GM19452 (cell line): ENCODE measurements at regions not wholly inside any gene's neighbourhood (a gene's known extent, or its start where the extent isn't known, plus 50 kb on each side); places are given as distances from the start of the nearest gene placed in this dataset.

ENCODE experiments used
- ATAC-seq: cut with Tn5 transposase; IDR thresholded peaks from one replicate; pipeline ENCODE4 v1.9.1; 2021; ENCODE audit not compliant: unreplicated experiment

DNA sequence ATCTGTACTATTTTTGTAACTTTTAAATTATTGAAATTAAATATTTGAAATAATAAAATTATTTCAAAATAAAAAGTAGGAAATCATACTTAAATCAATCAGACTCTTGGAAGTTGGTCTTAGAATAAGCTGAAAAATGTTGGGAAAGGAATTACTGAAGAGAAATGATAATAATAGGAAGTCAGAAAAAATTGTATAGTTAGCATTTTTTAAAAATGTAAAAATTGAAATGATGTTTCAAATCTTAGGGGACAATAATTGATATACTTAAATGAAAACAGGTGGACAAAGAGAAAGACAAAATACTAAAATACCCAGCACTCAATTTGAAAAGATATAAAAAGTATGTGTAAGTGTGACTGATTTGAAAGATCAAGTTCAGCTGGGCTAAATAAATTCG, 186.1 kb downstream of the BMP2 start:
- ATAC-seq, result no peak

DNA sequence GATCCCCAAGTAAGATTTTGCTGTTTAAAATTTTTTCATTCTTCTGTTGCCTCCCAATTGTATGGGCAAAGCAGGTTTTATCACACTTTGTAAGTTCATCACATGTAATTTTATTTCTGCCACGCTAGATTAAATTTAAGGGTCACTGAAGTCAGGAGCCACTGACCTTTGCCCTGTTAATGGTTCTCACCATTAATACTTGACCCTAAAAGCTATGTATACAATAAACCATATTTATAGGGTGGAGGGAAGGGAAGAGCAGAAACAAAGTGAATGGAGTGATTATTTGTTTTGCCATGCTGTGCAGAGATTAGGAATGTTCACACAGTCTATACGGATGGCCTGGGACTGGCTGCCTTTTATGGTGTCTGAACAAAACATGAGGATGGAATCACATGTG, 186.7 kb downstream of the BMP2 start:
- no peak for ATAC-seq

GRCh38 chr20:6956056-6956455, 188.6 kb downstream of the BMP2 start:
- ATAC-seq, result no peak

DNA sequence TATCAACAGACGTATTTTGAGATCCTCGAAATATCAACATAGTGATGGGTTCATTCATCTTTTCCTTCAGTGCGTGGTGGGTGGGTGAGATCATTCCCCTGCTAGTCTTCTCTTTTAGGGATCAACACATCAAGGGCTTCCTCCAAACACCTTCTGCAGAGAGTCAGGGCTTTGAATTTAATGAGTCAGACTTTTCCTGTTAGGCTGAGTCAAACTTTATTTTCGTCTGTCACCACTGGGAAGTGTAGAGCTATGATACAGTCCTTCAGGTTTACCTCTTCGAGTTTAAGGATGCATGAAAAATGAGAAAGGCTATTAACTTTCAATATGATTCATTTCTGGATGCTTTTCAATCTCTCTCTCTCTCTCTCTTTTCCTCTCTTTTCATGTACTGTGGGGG, 189.1 kb downstream of the BMP2 start:
- no peak for ATAC-seq

- no peak for ATAC-seq
These were observed 192.4 kb downstream of the BMP2 start for GRCh38 chr20:6959900-6960312.

DNA sequence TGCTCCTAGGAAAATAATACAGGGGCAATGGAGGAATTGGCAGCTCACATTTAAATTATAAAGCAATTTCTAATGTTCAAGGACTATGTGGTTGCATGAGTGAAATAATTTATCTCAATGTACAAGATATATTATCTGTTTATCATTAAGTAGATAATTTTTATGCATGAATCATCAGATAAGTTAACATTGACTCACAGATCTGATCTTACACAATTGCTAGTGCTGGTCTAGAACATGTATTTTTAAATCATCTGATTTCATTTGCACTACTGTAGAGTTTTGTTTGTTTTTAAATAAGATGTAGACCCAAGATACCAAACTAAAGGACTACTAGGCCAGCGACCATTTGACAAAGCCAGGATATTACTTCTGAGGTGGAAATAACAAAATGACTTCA, 199.2 kb downstream of the BMP2 start:
- ATAC-seq, result no peak

DNA sequence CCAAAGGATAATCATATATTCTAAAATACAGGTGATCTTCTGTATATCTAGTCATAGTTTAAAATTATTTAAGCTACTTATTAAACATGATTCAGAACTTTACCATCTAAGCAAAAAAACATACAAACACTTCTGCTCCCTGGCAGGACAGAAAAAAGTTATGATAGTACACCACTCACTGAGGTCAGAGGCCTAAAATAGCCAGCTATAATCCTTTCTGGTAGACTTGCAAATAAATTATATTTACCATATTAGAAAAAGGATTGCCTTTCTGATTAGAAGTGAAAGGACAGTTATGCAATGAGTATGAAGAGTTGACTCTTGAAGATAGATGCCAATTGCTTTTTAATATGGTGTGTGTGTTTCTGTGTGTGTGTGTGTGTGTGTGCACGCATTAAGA, 207.4 kb downstream of the BMP2 start:
- ATAC-seq, result no peak

DNA sequence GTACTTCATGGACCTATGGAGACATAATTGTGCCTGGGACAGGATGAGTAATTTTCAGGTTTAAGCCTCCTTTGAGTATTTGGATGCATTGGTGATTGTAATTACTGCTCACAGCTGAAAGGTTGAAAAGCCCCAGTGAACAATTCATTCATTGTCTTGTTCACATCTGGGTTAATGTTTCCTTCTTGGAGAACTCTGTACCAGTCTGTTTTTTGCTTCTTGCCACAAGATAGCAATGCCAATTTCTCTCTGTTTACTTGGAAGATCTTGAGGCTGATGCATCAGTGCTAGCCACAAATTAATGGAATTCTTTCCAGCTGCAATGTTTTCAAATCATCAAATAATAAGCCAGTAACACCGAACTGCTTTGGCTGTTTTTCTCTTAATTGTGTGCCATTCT, 207.8 kb downstream of the BMP2 start:
- ATAC-seq, result no peak

- ATAC-seq, result no peak
These were observed 208.8 kb downstream of the BMP2 start for GRCh38 chr20:6976106-6976900.

- no peak for ATAC-seq
These were observed 212.1 kb downstream of the BMP2 start for GRCh38 chr20:6979621-6980020.

GRCh38 chr20:6993011-6993410, 225.5 kb downstream of the BMP2 start:
- no peak for ATAC-seq

- no peak for ATAC-seq
These were observed 226.0 kb downstream of the BMP2 start for GRCh38 chr20:6993511-6993910.

GRCh38 chr20:6994452-6994851, 227.0 kb downstream of the BMP2 start:
- ATAC-seq, result no peak

GRCh38 chr20:6998909-6999308, 231.4 kb downstream of the BMP2 start:
- ATAC-seq, result no peak

DNA sequence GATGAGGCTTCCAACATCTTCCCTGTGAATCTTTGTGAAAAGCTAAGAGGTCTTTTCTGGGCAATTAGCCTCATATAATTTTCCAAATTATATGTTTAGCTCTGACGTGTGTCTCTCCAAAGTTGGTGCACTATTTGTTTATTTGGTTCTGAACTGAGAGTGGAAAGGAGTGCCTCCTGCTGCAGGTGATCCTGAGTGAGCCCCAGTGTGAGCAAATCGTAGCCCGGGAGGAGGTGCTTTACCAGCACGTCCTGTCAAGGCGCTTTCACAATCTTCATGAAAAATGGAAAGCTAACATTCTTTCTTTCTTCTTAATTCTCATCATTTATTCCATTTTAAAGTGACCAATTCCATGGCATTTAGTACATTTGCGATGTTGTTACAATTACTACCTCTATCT, 231.9 kb downstream of the BMP2 start:
- no peak for ATAC-seq

DNA sequence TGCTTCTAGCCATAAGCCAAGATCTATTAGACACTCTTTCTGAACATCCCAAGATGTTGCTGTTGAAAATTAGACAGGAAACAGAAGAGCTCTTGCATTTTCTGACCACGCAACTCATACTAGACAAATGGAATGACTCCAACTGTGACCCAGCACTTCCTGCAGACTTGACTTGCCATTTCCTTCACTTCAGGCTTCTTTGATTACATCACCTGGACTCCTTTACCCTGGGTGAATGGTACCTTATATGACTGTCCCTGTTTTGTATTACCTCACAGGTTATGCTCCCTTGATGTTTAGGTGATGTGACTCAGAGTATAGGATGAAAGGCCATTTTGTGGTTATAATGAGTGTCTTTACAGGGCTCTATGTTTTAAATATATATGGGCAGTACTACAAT, 236.1 kb downstream of the BMP2 start:
- no peak for ATAC-seq

DNA sequence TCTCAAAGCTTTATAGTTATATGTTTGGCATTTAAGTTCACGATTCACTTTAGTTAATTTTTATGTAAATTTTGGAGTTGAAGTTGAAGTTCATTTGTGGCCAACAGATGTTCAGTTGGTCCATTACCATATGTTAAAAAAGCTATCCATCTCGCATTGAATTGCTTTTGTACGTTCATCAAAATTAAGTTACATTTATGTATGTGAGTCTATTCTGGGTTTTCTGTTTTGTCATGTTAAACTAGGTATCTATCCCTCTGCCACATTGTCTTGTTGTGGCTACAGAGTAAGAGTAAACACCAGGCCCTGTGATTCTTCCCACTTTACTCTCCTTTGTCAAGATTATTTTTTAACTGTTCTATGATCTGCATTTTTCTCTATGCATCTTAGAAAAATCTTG, 237.3 kb downstream of the BMP2 start:
- no peak for ATAC-seq

- ATAC-seq, result no peak
These were observed 243.0 kb downstream of the BMP2 start for GRCh38 chr20:7010527-7010926.

- ATAC-seq, result no peak
These were observed 247.8 kb downstream of the BMP2 start for GRCh38 chr20:7015257-7015656.

GRCh38 chr20:7022597-7022996, 255.1 kb downstream of the BMP2 start:
- ATAC-seq, result no peak

- ATAC-seq, result no peak
These were observed 258.1 kb downstream of the BMP2 start for GRCh38 chr20:7025635-7026034.

GRCh38 chr20:7029019-7029418, 261.5 kb downstream of the BMP2 start:
- ATAC-seq, result no peak

DNA sequence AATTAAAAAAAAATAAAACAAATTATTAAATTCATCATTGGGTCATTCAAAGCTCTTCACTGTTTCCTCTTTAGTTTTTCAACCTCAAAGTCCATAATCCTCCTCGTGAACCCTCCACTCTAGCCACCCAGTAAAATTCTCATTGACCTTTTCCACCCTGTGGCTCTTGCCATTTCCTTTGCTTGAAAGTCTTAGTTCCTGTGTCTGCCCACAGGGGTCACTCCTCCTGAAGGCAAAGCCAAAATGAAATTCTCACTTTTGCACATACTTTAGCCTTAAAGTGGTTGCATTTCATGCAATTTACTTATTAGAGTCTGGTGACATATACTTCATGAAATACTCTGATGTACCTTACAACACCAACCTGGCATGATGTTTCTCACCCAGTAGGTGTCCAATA, 263.7 kb downstream of the BMP2 start:
- no peak for ATAC-seq
